Rectal smooth muscle tissue (tissue), 1 donor: ENCODE measurements at regions not wholly inside any gene's neighbourhood (a gene's known extent, or its start where the extent isn't known, plus 50 kb on each side); places are given as distances from the start of the nearest gene placed in this dataset.
"Not testable (repeated sequence)": the region's sequence is repeated elsewhere in the genome, so short reads cannot be mapped to it uniquely, and the experiment has no call there.

Experiments
- H3K27ac ChIP-seq: one replicate; pipeline ENCODE4 v1.7.0; 2013; ENCODE audit warnings: low read depth, low read length, inconsistent platforms
- H3K27me3 ChIP-seq: one replicate; pipeline ENCODE4 v1.7.0; 2013; ENCODE audit warnings: low read length; ENCODE audit not compliant: control insufficient read depth, insufficient read depth
- H3K36me3 ChIP-seq: one replicate; pipeline ENCODE4 v1.7.0; 2013; ENCODE audit warnings: low read length; ENCODE audit not compliant: control insufficient read depth, insufficient read depth
- H3K4me1 ChIP-seq: one replicate; pipeline ENCODE4 v1.7.0; 2013; ENCODE audit warnings: low read length; ENCODE audit not compliant: control insufficient read depth, insufficient read depth
- H3K4me3 ChIP-seq: one replicate; pipeline ENCODE4 v1.7.0; 2013; ENCODE audit warnings: low read length
- H3K9ac ChIP-seq: one replicate; pipeline ENCODE4 v1.7.0; 2013; ENCODE audit warnings: low read length

GRCh38 chr14:106329987-106330774 is 803.8 kb downstream of the TMEM121 start:
- not testable (repeated sequence) for H3K27me3 ChIP-seq, H3K4me3 ChIP-seq, H3K36me3 ChIP-seq, H3K27ac ChIP-seq, H3K4me1 ChIP-seq, H3K9ac ChIP-seq

DNA sequence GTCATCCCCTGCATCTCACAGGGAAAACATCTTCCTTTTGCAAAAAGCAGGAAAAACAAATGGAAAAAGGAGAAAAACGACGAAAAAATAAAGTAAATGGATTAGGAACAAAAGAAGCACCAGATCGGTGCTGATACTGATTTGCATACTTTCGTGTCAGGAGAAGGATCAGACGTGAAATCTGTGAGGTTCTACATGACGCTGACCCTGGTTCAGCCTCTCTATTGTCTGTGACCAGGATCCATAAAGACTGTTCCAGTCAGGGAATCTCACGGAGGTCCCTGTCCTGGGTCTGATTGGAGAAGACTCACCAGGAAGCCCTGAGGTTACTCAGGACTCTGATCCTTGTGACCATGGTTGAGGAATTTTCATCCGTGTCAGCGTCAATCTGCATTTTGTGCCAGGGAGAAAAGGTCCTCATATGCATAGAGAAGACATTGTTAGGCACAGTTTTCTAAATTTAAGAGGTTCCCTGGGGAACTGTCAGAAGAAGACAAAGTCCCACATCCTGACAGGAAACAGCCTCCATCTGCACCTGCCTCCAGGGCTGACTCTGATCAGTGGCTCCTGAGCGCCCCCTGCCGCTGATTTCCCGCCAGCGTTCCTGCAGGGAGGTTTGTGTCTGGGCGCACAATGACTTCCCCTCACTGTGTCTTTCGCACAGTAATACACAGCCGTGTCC is 808.2 kb downstream of the TMEM121 start:
- not testable (repeated sequence) for H3K27me3 ChIP-seq, H3K9ac ChIP-seq, H3K4me1 ChIP-seq, H3K27ac ChIP-seq, H3K4me3 ChIP-seq, H3K36me3 ChIP-seq

- H3K4me3 ChIP-seq, H3K27ac ChIP-seq, H3K4me1 ChIP-seq, H3K36me3 ChIP-seq, H3K27me3 ChIP-seq, H3K9ac ChIP-seq: not testable (repeated sequence)
Observed at GRCh38 chr14:106335110-106335429, 808.7 kb downstream of the TMEM121 start.

GRCh38 chr14:106338775-106339174 is 812.4 kb downstream of the TMEM121 start:
- H3K4me1 ChIP-seq, H3K9ac ChIP-seq, H3K27ac ChIP-seq, H3K27me3 ChIP-seq, H3K36me3 ChIP-seq, H3K4me3 ChIP-seq: not testable (repeated sequence)

DNA sequence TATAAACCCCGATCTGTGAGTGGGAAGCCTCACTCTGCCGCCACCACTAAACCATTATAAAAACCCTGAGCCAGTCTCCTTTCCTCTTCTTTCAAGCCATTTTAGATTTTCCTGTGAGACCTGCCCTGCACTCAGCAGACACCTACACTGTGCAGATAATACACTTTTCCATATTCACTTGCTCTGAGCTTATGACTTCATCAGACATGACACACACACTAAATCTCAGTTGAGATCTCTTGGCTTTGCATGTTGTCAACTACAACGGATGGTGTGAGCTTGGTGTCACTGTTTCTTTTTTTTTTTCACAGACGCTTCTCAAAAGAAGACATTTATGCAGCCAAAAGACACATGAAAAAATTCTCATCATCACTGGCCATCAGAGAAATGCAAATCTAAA is 814.3 kb downstream of the TMEM121 start:
- H3K4me1 ChIP-seq, H3K36me3 ChIP-seq, H3K9ac ChIP-seq, H3K4me3 ChIP-seq, H3K27ac ChIP-seq, H3K27me3 ChIP-seq: not testable (repeated sequence)

- H3K27ac ChIP-seq, H3K4me3 ChIP-seq, H3K36me3 ChIP-seq, H3K27me3 ChIP-seq, H3K4me1 ChIP-seq, H3K9ac ChIP-seq: not testable (repeated sequence)
Observed at GRCh38 chr14:106341161-106341560, 814.8 kb downstream of the TMEM121 start.

GRCh38 chr14:106343626-106344025 is 817.2 kb downstream of the TMEM121 start:
- H3K27me3 ChIP-seq = no peaks in the 10 kb centered on the region
- no peak overlapping the region for H3K9ac ChIP-seq
- H3K4me1 ChIP-seq = no peaks in the 10 kb centered on the region
- no peak overlapping the region for H3K27ac ChIP-seq
- H3K36me3 ChIP-seq = no peaks in the 10 kb centered on the region
- H3K4me3 ChIP-seq = no peak overlapping the region

DNA sequence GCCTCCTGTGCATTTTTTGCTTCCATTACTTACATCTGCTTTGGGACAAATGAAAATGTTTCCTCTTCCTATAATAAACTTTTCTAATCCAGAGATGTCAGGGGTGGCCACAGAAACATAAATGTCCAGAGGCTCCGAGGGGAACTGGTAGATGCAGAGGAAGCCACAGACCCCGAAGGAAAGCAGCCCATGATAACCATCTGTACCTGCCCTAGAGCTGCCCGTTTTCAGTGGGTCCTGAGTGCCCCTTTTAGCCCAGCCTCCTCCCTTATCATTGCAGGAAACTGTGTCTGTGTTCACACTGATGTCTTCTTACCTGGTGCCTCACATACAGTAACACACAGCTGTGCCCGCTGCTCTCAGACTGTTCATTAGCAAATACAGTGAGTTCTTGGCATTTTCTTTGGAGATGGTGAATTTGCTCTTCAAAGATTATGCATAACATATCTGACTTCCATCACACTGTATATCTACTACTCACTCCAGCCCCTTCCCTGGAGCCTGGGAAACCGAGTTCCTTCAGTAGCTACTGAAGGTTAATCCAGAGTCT is 817.8 kb downstream of the TMEM121 start:
- H3K4me1 ChIP-seq, H3K36me3 ChIP-seq, H3K27me3 ChIP-seq, H3K27ac ChIP-seq, H3K4me3 ChIP-seq, H3K9ac ChIP-seq: not testable (repeated sequence)

DNA sequence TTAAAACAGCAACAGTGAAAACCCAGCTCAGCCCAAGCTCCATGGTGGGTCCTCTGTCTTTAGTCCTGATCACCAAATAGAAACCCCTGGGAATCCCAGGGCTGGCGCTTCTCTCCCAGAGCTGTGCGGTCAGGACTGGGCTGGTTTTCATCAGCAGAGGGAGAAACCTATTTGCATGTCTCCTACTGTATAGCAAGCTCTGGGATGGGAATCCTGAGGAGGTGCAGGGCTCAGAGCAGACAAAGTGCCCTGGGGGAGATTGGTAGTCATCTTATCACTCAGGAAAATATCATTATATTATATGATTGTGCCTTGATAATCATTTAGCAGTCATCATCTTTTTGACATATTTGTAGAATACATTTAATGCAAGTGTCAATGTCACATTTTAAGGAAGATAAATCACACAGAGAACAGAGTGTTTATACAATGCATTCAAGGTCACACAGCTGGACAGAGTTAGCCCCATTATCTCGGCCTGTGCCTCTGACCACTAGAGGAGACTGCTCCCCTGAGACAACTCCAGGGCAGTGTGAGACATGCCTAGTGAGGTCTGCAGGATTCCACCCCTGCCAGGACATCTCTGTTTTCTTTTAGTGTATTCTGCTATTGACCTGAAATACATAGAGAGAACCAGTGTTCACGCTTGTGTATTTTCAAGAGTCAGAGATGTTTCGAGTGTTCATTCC is 818.6 kb downstream of the TMEM121 start:
- H3K27ac ChIP-seq, H3K4me3 ChIP-seq, H3K4me1 ChIP-seq, H3K9ac ChIP-seq, H3K36me3 ChIP-seq, H3K27me3 ChIP-seq: not testable (repeated sequence)

GRCh38 chr14:106346084-106346483 is 819.7 kb downstream of the TMEM121 start:
- Histone ChIP-seq H3K4me1 (no peaks in the 10 kb centered on the region), H3K27ac (no peak overlapping the region), H3K27me3 (no peaks in the 10 kb centered on the region), H3K36me3 (no peaks in the 10 kb centered on the region), H3K9ac (no peak overlapping the region), H3K4me3 (no peak overlapping the region)

GRCh38 chr14:106346534-106347290 is 820.3 kb downstream of the TMEM121 start:
- H3K9ac ChIP-seq = no peak overlapping the region
- H3K27me3 ChIP-seq = no peaks in the 10 kb centered on the region

DNA sequence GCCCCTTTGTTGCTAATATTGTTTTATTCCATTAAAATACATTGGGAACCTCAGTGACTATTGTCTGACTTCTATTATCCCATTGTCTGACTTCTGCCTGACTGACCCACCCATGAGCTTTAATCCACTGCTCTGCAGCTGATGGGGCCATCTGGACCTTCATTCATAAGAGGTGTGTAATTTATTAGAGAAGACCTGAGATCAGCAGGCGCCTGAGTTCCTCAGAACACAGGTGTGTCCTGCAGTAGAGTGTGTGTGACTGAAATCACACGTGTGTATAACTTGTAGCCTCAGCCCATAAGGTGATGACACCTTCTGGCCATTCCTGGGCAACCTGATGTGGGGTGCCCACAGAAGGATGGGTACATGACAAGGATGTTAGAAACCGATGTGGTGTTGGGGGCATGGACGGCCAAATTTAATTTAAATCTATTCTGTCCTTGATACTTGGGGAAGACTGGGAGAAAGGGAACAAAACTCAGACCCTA is 821.0 kb downstream of the TMEM121 start:
- H3K27ac ChIP-seq = no peak overlapping the region
- no peaks in the 10 kb centered on the region for H3K36me3 ChIP-seq
- no peaks in the 10 kb centered on the region for H3K27me3 ChIP-seq
- no peaks in the 10 kb centered on the region for H3K4me1 ChIP-seq
- H3K4me3 ChIP-seq = no peak overlapping the region
- H3K9ac ChIP-seq = no peak overlapping the region

More at GRCh38 chr14:106346534-106347290, 820.3 kb downstream of the TMEM121 start:
- no peak overlapping the region for H3K4me3 ChIP-seq
- no peak overlapping the region for H3K27ac ChIP-seq
- H3K4me1 ChIP-seq = no peaks in the 10 kb centered on the region
- no peaks in the 10 kb centered on the region for H3K36me3 ChIP-seq
